Hepatocyte (in vitro differentiated cells): ENCODE measurements at regions not wholly inside any gene's neighbourhood (a gene's known extent, or its start where the extent isn't known, plus 50 kb on each side); places are given as distances from the start of the nearest gene placed in this dataset.

Source experiments
- EZH2 ChIP-seq: fragments of 200-600 bp; sonication (generic); IDR thresholded peaks from 2 replicates; pipeline ENCODE4 v1.6.1; 2016; ENCODE audit warnings: antibody characterized with exemption, mild to moderate bottlenecking, borderline replicate concordance
- TF ChIP-seq, protein P1 (sequence below): fragments of 200-600 bp; sonication (generic); IDR thresholded peaks from 2 replicates; pipeline ENCODE4 v1.5.1; 2016; ENCODE audit warnings: antibody characterized with exemption, mild to moderate bottlenecking; ENCODE audit not compliant: poor library complexity

DNA sequence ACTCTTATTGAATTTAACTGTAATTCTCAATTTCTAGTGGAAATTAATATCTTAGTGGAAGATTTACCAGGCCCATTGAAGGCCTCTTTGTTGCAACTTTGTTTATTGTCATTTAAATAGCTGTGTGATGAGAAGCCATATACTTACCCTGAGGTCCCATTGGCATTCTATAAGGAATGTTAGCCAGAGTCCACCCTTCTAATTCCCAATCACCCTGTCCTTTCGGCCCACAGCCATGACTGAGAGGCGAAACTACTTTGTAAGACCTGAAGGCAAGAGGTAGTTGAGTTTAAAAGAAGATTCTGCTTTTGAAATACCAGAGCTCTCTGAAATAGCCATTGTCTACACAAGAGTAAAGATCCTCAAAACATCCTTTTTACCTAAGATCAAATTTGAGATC, 290.5 kb upstream of the RARB start:
- TF ChIP-seq, protein P1, sequence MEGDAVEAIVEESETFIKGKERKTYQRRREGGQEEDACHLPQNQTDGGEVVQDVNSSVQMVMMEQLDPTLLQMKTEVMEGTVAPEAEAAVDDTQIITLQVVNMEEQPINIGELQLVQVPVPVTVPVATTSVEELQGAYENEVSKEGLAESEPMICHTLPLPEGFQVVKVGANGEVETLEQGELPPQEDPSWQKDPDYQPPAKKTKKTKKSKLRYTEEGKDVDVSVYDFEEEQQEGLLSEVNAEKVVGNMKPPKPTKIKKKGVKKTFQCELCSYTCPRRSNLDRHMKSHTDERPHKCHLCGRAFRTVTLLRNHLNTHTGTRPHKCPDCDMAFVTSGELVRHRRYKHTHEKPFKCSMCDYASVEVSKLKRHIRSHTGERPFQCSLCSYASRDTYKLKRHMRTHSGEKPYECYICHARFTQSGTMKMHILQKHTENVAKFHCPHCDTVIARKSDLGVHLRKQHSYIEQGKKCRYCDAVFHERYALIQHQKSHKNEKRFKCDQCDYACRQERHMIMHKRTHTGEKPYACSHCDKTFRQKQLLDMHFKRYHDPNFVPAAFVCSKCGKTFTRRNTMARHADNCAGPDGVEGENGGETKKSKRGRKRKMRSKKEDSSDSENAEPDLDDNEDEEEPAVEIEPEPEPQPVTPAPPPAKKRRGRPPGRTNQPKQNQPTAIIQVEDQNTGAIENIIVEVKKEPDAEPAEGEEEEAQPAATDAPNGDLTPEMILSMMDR, result no peak
- no peak for TF ChIP-seq EZH2
